Activated CD4-positive, alpha-beta T cell treated with anti-CD3 and anti-CD28 coated beads, Interleukin-2, amount 50 U/mL, for 48 hours (primary cell): ENCODE measurements at regions not wholly inside any gene's neighbourhood (a gene's known extent, or its start where the extent isn't known, plus 50 kb on each side); places are given as distances from the start of the nearest gene placed in this dataset.

Source experiments
- DNase-seq, 2 experiments: peaks; one replicate each; pipeline ENCODE4 v3.0.0-alpha.2; 2020

GRCh38 chr2:105617631-105618350 lies 126.9 kb upstream of the NCK2 start:
- no peak for DNase-seq

- DNase-seq: no peak
Measured at GRCh38 chr2:105615305-105615704, 129.4 kb upstream of the NCK2 start.

- no peak for DNase-seq
Measured at GRCh38 chr2:105611811-105612424, 132.8 kb upstream of the NCK2 start.

GRCh38 chr2:105611333-105611637 lies 133.4 kb upstream of the NCK2 start:
- no peak for DNase-seq

- no peak for DNase-seq
Measured at GRCh38 chr2:105610576-105611332, 134.0 kb upstream of the NCK2 start.

- no peak for DNase-seq
Measured at GRCh38 chr2:105609746-105610402, 134.8 kb upstream of the NCK2 start.

- no peak for DNase-seq
Measured at GRCh38 chr2:105607920-105608504, 136.7 kb upstream of the NCK2 start.

- DNase-seq: no peak
Measured at GRCh38 chr2:105606081-105606480, 138.6 kb upstream of the NCK2 start.

- no peak for DNase-seq
Measured at GRCh38 chr2:105604938-105605337, 139.8 kb upstream of the NCK2 start.

- DNase-seq: no peak
Measured at GRCh38 chr2:105600949-105601794, 143.5 kb upstream of the NCK2 start.

- no peak for DNase-seq
Measured at GRCh38 chr2:105600602-105600948, 144.1 kb upstream of the NCK2 start.

GRCh38 chr2:105600037-105600442 lies 144.7 kb upstream of the NCK2 start:
- DNase-seq: no peak

GRCh38 chr2:105598829-105599698 lies 145.6 kb upstream of the NCK2 start:
- DNase-seq: no peak

- no peak for DNase-seq
Measured at GRCh38 chr2:105597806-105598803, 146.6 kb upstream of the NCK2 start.

- DNase-seq: no peak
Measured at GRCh38 chr2:105597011-105597805, 147.5 kb upstream of the NCK2 start.

GRCh38 chr2:105596411-105596921 lies 148.2 kb upstream of the NCK2 start:
- DNase-seq: no peak

GRCh38 chr2:105595536-105595935 lies 149.2 kb upstream of the NCK2 start:
- DNase-seq: peak in 1 of 2 experiments; percentile 27

- no peak for DNase-seq
Measured at GRCh38 chr2:105593221-105593967, 151.3 kb upstream of the NCK2 start.
